H1 (cell line): ENCODE measurements at regions not wholly inside any gene's neighbourhood (a gene's known extent, or its start where the extent isn't known, plus 50 kb on each side); places are given as distances from the start of the nearest gene placed in this dataset.

Experiments
- BCL11A ChIP-seq, 2 experiments: IDR thresholded peaks; one replicate each; pipeline ENCODE4 v1.6.1; 2011; ENCODE audit warnings: low read depth in 2 of 2, low read length in 2 of 2, mild to moderate bottlenecking in 2 of 2
- CREB1 ChIP-seq: IDR thresholded peaks from 2 replicates; pipeline ENCODE4 v1.6.1; 2012; ENCODE audit warnings: inconsistent platforms
- CTCF ChIP-seq, 3 experiments: IDR thresholded peaks; 1 replicate in 2 of 3; 2 replicates in 1 of 3; pipeline versions ENCODE4 v1.5.1 to v1.6.1; 2011; ENCODE audit warnings: low read length in 3 of 3, mild to moderate bottlenecking in 3 of 3, inconsistent platforms in 2 of 3, low read depth in 1 of 3, moderate library complexity in 1 of 3; ENCODE audit not compliant: insufficient read depth in 1 of 3; ENCODE audit errors: control extremely low read depth in 1 of 3
- EGR1 ChIP-seq: IDR thresholded peaks from 2 replicates; pipeline ENCODE4 v1.6.1; 2011; ENCODE audit warnings: low read depth, low read length, borderline replicate concordance
- EP300 ChIP-seq, 2 experiments: IDR thresholded peaks; 1 replicate in 1 of 2; 2 replicates in 1 of 2; pipeline ENCODE4 v1.6.1; 2011 to 2012; ENCODE audit warnings: low read depth in 2 of 2, low read length in 2 of 2, mild to moderate bottlenecking in 2 of 2, borderline replicate concordance in 1 of 2, inconsistent platforms in 1 of 2, moderate library complexity in 1 of 2
- EZH2 ChIP-seq: fragments of 200-600 bp; sonication (generic); IDR thresholded peaks from 2 replicates; pipeline ENCODE4 v1.7.1; 2012; ENCODE audit warnings: low read depth, mild to moderate bottlenecking, moderate library complexity, low read length, inconsistent platforms; ENCODE audit not compliant: severe bottlenecking
- JUND ChIP-seq: IDR thresholded peaks from 2 replicates; pipeline ENCODE4 v1.6.1; 2011; ENCODE audit warnings: mild to moderate bottlenecking, improper control_type of control experiment, low read length
- PHF8 ChIP-seq: fragments of 200-600 bp; sonication (generic); conservative IDR thresholded peaks from 2 replicates; pipeline ENCODE4 v1.7.1; 2012; ENCODE audit warnings: low read depth, mild to moderate bottlenecking, inconsistent platforms, low read length, moderate library complexity
- RAD21 ChIP-seq, 2 experiments: IDR thresholded peaks in 1 of 2; conservative IDR thresholded peaks in 1 of 2; 2 replicates each; pipeline ENCODE4 v1.6.1; 2011; ENCODE audit warnings: low read depth in 2 of 2, low read length in 2 of 2, improper control_type of control experiment in 1 of 2, inconsistent platforms in 1 of 2, mild to moderate bottlenecking in 1 of 2, moderate library complexity in 1 of 2
- RBBP5 ChIP-seq: IDR thresholded peaks from 2 replicates; pipeline ENCODE4 v1.7.1; 2012; ENCODE audit warnings: low read depth, mild to moderate bottlenecking, inconsistent platforms, low read length, moderate library complexity, borderline replicate concordance
- RFX5 ChIP-seq: IDR thresholded peaks from 2 replicates; pipeline ENCODE4 v1.6.1; 2011; ENCODE audit warnings: low read depth, low read length, improper control_type of control experiment, borderline replicate concordance
- YY1 ChIP-seq: IDR thresholded peaks from 2 replicates; pipeline ENCODE4 v1.6.1; 2011; ENCODE audit warnings: low read depth, mild to moderate bottlenecking, low read length
- TF ChIP-seq, protein P1 (sequence below): IDR thresholded peaks from 2 replicates; pipeline ENCODE4 v1.6.1; 2012; ENCODE audit warnings: low read length, inconsistent platforms

DNA sequence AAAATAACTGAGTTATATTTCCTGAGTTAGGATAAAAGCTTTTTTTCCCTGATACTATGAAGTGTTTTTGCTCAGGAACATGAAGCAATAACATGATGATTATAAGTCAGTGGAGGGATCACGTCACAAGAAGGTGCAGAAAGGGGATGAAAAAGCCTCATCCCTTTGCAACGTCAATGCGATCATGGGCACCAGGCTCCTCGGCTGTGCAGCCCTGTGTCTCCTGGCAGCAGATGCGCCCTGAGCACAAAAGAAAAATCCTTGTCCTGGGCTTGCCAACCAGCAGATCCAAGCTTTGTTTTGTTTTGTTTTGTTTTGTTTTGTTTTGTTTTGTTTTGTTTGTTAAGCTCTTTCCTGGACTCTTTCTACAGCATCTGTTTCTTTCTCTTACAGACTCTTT, 103.5 kb upstream of the PRSS1 start:
- TF ChIP-seq EGR1 (no peak), CTCF (IDR thresholded peaks at IDR 0.05; ENCODE audit: control extremely low read depth in 1 of 3, insufficient read depth in 1 of 3, low read depth in 1 of 3, low read length in 3 of 3) (no peak), JUND (no peak), BCL11A (IDR thresholded peaks at IDR 0.05; ENCODE audit: low read depth in 2 of 2, low read length in 2 of 2) (no peak), RFX5 (no peak), EP300 (IDR thresholded peaks at IDR 0.05; ENCODE audit: borderline replicate concordance in 1 of 2, low read depth in 2 of 2, low read length in 2 of 2) (no peak), YY1 (no peak), EZH2 (no peak), RAD21 (IDR thresholded peaks at IDR 0.05 in 1 of 2, conservative IDR thresholded peaks at IDR 0.05 in 1 of 2; ENCODE audit: low read depth in 2 of 2, low read length in 2 of 2) (no peak), RBBP5 (no peak), PHF8 (no peak), CREB1 (no peak)
- TF ChIP-seq, protein P1, sequence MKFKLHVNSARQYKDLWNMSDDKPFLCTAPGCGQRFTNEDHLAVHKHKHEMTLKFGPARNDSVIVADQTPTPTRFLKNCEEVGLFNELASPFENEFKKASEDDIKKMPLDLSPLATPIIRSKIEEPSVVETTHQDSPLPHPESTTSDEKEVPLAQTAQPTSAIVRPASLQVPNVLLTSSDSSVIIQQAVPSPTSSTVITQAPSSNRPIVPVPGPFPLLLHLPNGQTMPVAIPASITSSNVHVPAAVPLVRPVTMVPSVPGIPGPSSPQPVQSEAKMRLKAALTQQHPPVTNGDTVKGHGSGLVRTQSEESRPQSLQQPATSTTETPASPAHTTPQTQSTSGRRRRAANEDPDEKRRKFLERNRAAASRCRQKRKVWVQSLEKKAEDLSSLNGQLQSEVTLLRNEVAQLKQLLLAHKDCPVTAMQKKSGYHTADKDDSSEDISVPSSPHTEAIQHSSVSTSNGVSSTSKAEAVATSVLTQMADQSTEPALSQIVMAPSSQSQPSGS: no peak
